ENCODE measurements at regions not wholly inside any gene's neighbourhood (a gene's known extent, or its start where the extent isn't known, plus 50 kb on each side); places are given as distances from the start of the nearest gene placed in this dataset.

DNA sequence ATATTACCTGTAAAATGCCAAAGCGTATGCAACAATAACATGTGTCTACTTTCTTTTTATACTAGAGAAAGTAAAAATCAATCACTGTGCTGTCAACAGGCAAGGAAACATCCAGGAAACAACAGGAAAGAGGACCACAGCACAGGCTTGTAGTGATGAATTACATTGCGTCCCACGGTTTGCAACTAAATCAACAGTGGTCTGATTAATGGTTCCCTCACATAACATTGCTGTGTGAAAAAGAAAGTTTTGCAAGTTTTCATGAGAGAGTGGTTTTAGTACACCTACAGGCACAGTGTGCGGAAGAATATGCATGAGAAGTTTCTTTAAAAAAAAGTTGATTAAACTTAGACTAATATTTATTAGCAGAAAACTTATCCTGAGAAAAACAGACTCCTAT lies 329.5 kb upstream of the HSF2 start:
- no peak for TF ChIP-seq YY1 (IDR thresholded peaks at IDR 0.05; ENCODE audit: low read depth)
- TF ChIP-seq EP300 (IDR thresholded peaks at IDR 0.05; ENCODE audit: borderline replicate concordance), result peak; percentile 95
- no peak for TF ChIP-seq RAD21 (IDR thresholded peaks at IDR 0.05; ENCODE audit: low read depth)
- TF ChIP-seq, protein P1, sequence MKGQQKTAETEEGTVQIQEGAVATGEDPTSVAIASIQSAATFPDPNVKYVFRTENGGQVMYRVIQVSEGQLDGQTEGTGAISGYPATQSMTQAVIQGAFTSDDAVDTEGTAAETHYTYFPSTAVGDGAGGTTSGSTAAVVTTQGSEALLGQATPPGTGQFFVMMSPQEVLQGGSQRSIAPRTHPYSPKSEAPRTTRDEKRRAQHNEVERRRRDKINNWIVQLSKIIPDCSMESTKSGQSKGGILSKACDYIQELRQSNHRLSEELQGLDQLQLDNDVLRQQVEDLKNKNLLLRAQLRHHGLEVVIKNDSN (IDR thresholded peaks at IDR 0.05), result no peak
- peak; percentile 86 for TF ChIP-seq FOXM1 (IDR thresholded peaks at IDR 0.05; ENCODE audit: borderline replicate concordance, low read depth)
- peak; percentile 50 for TF ChIP-seq NFIC (IDR thresholded peaks at IDR 0.05)
- no peak for TF ChIP-seq TAF1 (IDR thresholded peaks at IDR 0.05; ENCODE audit: low read depth)
- no peak for TF ChIP-seq ZBTB7A (IDR thresholded peaks at IDR 0.05; ENCODE audit: low read depth)
- TF ChIP-seq, protein P2, sequence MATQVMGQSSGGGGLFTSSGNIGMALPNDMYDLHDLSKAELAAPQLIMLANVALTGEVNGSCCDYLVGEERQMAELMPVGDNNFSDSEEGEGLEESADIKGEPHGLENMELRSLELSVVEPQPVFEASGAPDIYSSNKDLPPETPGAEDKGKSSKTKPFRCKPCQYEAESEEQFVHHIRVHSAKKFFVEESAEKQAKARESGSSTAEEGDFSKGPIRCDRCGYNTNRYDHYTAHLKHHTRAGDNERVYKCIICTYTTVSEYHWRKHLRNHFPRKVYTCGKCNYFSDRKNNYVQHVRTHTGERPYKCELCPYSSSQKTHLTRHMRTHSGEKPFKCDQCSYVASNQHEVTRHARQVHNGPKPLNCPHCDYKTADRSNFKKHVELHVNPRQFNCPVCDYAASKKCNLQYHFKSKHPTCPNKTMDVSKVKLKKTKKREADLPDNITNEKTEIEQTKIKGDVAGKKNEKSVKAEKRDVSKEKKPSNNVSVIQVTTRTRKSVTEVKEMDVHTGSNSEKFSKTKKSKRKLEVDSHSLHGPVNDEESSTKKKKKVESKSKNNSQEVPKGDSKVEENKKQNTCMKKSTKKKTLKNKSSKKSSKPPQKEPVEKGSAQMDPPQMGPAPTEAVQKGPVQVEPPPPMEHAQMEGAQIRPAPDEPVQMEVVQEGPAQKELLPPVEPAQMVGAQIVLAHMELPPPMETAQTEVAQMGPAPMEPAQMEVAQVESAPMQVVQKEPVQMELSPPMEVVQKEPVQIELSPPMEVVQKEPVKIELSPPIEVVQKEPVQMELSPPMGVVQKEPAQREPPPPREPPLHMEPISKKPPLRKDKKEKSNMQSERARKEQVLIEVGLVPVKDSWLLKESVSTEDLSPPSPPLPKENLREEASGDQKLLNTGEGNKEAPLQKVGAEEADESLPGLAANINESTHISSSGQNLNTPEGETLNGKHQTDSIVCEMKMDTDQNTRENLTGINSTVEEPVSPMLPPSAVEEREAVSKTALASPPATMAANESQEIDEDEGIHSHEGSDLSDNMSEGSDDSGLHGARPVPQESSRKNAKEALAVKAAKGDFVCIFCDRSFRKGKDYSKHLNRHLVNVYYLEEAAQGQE (IDR thresholded peaks at IDR 0.05; ENCODE audit: low read depth), result no peak
- no peak for TF ChIP-seq CREB1 (IDR thresholded peaks at IDR 0.05; ENCODE audit: low read depth)
- TF ChIP-seq EGR1 (IDR thresholded peaks at IDR 0.05), result no peak

Data from Ishikawa (cell line).